GM18517 (cell line): ENCODE measurements at regions not wholly inside any gene's neighbourhood (a gene's known extent, or its start where the extent isn't known, plus 50 kb on each side); places are given as distances from the start of the nearest gene placed in this dataset.
A peak's percentile ranks its signal among the peaks of the same experiment; 100 is the strongest.

ENCODE experiments used
- ATAC-seq: cut with Tn5 transposase; IDR thresholded peaks from one replicate; pipeline ENCODE4 v1.9.1; 2021; ENCODE audit warnings: mild to moderate bottlenecking, moderate library complexity; ENCODE audit not compliant: unreplicated experiment

- no peak for ATAC-seq
Observed at GRCh38 chrX:149161435-149162088, 343.5 kb downstream of the IDS start.

- no peak for ATAC-seq
Observed at GRCh38 chrX:149157976-149158375, 347.1 kb downstream of the IDS start.

DNA sequence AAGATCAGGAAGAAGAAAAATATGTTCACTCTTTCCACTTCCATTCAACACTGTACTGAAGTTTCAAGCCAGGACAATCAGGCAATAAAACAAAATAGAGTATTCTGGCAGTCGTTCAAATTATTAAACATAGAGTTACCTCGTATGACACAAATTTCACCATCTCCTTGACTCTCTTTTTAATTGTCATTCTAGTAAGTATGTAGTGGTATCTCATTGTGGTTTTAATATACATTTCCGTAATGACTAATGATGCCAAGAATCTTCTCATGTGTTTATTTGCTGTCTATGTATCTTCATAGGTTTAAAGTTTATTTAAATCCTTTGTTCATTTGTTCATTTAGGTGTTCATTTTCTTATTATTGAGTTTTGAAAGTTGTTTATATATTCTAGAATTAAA lies 352.2 kb downstream of the IDS start:
- no peak for ATAC-seq

- ATAC-seq: no peak
Observed at GRCh38 chrX:149151805-149152757, 353.0 kb downstream of the IDS start.

- ATAC-seq: peak; percentile 64
Observed at GRCh38 chrX:149145845-149146285, 359.2 kb downstream of the IDS start.

DNA sequence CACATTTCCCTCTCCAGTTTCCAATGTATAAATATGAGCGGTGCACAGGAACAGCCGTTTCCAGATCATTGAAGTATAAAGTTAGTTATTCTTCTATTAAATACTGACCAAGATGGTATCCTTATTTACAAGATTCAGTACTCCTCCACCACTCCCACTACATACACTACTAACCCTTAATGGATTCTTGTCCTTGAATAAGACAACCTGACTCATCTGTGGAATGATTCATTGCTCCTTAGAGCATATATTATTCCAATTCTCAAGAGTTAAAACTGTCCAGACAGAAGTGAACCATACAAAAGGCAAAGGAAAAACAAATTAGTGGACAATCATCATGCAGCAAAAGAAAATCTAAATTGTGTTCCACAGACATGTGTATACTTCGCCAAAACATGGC lies 373.3 kb downstream of the IDS start:
- ATAC-seq: no peak

DNA sequence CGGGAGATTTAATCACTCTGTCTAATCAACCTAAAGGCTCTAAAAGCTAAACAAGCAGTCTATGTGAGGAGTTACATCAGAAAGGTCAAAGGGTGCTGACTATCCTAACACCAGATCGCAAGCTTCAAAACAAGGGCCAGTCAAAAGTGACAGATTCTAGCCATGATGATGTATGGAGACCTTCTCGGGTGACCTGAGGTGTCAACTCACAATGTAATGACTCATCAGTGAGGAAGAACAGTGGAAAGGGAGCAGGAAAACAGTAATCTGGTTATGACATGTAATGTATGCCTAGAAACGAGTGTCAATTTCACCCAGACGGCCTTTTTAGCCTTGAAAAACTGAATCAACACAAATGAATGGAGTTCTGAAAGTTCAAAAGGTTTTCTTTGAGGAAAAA lies 375.3 kb downstream of the IDS start:
- ATAC-seq: no peak

GRCh38 chrX:149124526-149125108 lies 380.5 kb downstream of the IDS start:
- no peak for ATAC-seq

GRCh38 chrX:149121206-149121920 lies 383.7 kb downstream of the IDS start:
- no peak for ATAC-seq

DNA sequence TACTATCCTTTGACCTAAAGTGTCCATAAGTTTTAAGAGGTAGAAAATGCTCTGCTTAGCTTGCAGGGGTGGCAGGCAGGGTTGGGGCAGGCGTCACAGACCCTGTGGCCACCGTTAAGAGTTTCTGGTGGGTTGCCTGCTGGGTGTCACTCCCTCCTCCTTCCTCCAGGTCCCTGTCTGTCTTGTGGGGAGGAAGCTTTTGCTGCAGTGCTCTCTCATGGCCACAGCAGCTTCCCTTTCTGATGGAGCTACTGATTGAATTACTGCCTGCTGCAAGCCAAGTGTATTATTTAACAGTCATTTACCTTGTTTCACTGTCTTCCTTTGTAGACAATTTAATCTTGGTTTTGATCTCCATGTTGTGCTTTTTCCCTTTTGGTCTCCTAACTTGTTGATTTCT lies 384.6 kb downstream of the IDS start:
- ATAC-seq: no peak

DNA sequence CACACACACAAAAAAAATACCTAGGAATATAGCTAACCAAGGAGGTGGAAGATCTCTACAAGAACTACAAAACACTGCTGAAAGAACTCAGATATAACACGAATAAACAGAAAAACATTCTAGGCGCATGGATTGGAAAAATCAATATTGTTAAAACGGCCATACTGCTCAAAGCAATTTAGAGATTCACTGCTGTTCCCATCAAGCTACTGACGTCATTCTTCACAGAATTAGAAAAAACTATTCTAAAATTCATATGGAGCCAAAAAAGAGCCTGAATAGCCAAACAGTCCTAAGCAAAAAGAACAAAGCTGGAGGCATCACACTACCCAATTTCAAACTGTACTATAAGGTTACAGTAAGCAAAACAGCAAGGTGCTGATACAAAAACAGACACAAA lies 390.2 kb downstream of the IDS start:
- no peak for ATAC-seq

DNA sequence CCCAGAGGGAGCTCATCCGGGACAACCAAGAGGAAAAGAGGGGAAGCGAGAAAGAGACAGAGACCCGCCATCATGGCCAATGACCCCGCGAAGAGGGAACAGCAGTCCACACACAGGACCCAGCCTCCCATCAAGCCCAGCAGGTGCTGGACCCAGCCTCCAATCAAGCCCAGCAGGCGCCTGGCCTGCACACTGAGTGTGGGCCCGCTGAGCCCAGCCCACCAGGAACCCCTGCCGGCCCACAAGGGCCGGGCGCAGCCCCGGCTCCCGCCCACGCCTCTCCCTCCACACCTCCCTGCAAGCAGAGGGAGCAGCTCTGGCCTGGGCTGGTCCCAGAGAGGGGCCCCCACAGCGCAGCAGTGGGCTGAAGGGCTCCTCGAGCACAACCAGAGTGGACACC lies 391.1 kb downstream of the IDS start:
- no peak for ATAC-seq

GRCh38 chrX:149097786-149098185 lies 407.3 kb downstream of the IDS start:
- no peak for ATAC-seq

DNA sequence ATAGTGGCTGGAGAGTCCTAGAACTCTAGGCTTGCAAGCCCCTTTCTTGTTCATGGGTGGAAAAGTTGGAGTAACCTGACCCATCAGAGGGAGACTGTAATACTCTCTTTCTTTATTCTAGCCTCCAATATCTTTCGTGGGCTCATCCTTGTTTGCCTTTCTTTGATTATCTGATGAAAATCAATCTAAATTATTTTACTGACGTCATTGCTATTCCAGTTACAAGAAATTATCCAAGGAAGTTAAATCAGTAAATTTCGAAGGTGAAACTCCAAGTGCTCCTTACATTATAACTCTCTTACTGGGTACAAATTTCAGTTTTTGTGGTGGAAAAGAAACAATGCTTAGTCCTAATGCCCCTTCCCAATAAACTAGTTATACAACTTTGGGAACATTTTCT lies 412.9 kb downstream of the IDS start:
- no peak for ATAC-seq

- no peak for ATAC-seq
Observed at GRCh38 chrX:149079805-149080406, 425.2 kb downstream of the IDS start.

- ATAC-seq: peak; percentile 65
Observed at GRCh38 chrX:149074398-149074797, 430.7 kb downstream of the IDS start.

DNA sequence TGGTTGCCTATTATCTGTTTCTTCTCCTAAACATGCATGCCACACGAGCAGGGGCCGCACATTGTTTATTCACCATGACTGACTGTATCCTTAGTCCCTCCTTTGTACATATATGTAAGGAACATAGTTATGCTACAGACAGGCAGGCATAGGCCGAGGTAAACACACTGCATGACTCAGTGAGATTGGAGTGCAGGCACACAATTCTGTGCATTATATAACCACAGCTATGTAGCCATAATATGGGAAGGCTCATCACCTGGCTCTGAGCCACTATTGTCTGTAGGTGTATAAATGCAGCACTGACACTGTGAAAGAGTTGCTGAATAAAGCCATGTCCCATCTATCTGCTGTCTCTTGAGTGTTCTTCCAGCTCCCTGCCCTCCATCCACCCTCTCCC lies 431.6 kb downstream of the IDS start:
- ATAC-seq: no peak

DNA sequence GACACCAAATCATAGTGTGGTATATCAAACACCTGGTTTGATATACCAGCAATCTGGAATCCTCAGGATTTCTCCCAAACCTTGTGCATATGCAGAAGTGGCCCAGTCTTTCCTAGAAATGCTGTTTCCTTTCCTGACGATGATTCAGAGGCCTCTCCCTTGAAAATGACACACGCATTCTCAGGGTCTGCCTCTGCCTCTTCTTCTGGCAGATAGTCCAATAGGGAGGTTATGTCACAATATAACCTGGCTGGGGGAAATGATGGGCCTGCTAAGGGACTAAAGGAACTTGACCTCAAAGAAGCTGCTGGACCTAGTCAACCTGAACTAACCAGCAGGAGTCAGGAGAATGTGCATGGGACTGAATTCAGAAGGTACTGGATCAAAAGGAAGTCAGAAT lies 435.2 kb downstream of the IDS start:
- ATAC-seq: no peak

- ATAC-seq: no peak
Observed at GRCh38 chrX:149060921-149061320, 444.2 kb downstream of the IDS start.
